BE2C (cell line): ENCODE measurements at regions not wholly inside any gene's neighbourhood (a gene's known extent, or its start where the extent isn't known, plus 50 kb on each side); places are given as distances from the start of the nearest gene placed in this dataset.

Source experiments
- DNase-seq: peaks from one replicate; pipeline ENCODE4 v3.0.0-alpha.2; 2020
- H3K27me3 ChIP-seq: fragments of 250-450 bp; sonication (Bioruptor Pico); 2 replicates; pipeline ENCODE4 v1.5.1; 2020; ENCODE audit warnings: mild to moderate bottlenecking
- H3K36me3 ChIP-seq: fragments of 250-450 bp; sonication (Bioruptor Pico); 2 replicates; pipeline ENCODE4 v1.5.1; 2020; ENCODE audit warnings: mild to moderate bottlenecking
- H3K4me1 ChIP-seq: fragments of 250-450 bp; sonication (Bioruptor Pico); 2 replicates; pipeline ENCODE4 v1.5.1; 2020
- H3K4me3 ChIP-seq: 2 replicates; pipeline ENCODE4 v1.5.1; 2011; ENCODE audit warnings: low read depth, low read length
- H3K9me3 ChIP-seq: fragments of 250-450 bp; sonication (Bioruptor Pico); 2 replicates; pipeline ENCODE4 v1.5.1; 2020
- TF ChIP-seq, protein P1 (sequence below): IDR thresholded peaks from 2 replicates; pipeline ENCODE4 v1.5.1; 2012; ENCODE audit warnings: mild to moderate bottlenecking, low read depth, low read length

DNA sequence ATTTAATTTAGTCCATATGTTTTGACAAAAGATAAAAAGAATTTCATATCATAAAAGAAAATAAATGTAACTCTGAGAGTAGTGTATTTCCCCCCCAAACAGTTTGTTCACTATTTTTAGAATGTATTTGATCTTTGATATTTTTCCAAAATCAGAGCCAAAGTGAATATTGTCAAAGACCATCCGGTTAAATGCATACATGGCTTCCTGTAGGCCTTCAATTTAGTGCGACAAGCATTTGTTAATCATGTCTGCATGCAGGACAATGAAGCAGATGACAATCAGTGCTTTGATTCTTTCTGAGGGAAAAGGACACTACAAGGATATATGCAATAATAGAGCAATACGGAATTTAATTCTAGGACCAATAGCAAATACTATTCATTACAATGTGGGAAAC lies 79.8 kb downstream of the ACTBL2 start:
- DNase-seq, result no peak
- no peak overlapping the region for H3K4me3 ChIP-seq
- no peaks in the 10 kb centered on the region; the same call in 1 of the 2 replicates for H3K9me3 ChIP-seq
- TF ChIP-seq, protein P1, sequence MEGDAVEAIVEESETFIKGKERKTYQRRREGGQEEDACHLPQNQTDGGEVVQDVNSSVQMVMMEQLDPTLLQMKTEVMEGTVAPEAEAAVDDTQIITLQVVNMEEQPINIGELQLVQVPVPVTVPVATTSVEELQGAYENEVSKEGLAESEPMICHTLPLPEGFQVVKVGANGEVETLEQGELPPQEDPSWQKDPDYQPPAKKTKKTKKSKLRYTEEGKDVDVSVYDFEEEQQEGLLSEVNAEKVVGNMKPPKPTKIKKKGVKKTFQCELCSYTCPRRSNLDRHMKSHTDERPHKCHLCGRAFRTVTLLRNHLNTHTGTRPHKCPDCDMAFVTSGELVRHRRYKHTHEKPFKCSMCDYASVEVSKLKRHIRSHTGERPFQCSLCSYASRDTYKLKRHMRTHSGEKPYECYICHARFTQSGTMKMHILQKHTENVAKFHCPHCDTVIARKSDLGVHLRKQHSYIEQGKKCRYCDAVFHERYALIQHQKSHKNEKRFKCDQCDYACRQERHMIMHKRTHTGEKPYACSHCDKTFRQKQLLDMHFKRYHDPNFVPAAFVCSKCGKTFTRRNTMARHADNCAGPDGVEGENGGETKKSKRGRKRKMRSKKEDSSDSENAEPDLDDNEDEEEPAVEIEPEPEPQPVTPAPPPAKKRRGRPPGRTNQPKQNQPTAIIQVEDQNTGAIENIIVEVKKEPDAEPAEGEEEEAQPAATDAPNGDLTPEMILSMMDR, result no peak
- no peaks in the 10 kb centered on the region for H3K36me3 ChIP-seq
- no peaks in the 10 kb centered on the region for H3K27me3 ChIP-seq
- no peaks in the 10 kb centered on the region for H3K4me1 ChIP-seq

DNA sequence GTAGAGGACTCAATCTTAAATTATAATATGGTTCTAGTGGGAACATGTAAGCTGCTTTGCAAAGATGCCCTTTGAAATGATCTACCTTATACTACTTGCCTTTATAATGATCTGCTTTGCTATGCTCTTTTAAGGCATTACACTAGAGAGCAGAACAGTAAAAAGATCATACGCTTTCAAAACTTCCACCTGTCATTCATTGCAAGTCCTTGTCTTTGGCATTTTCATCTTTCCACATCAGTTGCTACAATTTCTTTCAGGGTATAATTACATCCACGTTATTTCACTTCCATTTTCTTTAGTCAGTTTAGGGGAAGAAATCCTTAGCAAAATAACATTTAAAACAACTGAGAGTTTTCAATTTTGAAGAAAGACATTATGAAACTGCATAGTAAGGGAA lies 80.3 kb downstream of the ACTBL2 start:
- no peaks in the 10 kb centered on the region; the same call in 1 of the 2 replicates for H3K9me3 ChIP-seq
- H3K4me3 ChIP-seq, result no peak overlapping the region
- H3K36me3 ChIP-seq, result no peaks in the 10 kb centered on the region
- H3K27me3 ChIP-seq, result no peaks in the 10 kb centered on the region
- TF ChIP-seq, protein P1, result no peak
- no peaks in the 10 kb centered on the region for H3K4me1 ChIP-seq
- DNase-seq, result no peak

DNA sequence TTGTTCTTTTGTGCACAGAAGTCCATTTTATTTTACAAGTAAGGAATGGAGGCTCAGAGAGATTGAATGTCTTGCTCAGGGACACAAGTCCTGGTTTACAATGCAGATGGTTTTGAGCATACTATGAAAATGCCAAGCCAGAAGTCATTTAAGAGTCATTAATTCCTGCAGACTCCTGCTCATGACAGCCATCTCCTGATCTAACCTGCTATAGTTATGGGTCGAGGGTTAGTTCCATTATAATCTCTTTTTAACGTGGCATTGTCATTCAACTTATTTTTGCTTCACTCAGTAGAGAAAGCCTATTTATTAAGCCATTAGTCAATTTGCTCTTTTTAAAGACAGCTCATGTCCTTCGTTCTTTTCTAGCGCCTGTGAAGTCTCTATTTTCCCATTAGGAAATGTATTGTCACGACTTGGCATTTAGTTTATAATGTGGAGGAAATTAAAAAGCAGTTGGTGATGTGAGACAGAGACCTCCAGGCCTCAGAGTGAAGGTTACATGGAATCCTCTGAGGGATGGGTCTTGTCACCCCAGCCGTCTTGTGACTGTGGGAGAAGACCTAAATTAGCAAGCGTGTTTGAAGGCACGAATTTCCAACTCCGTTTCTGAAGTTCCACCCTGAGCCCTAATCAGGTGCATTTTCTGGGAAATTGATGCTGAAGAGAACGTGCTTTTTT lies 84.1 kb downstream of the ACTBL2 start:
- no peaks in the 10 kb centered on the region for H3K36me3 ChIP-seq
- H3K4me3 ChIP-seq, result no peak overlapping the region
- no peaks in the 10 kb centered on the region for H3K4me1 ChIP-seq
- H3K27me3 ChIP-seq, result no peaks in the 10 kb centered on the region
- TF ChIP-seq, protein P1, result no peak
- no peak for DNase-seq
- H3K9me3 ChIP-seq, result no peaks in the 10 kb centered on the region; the same call in 1 of the 2 replicates

DNA sequence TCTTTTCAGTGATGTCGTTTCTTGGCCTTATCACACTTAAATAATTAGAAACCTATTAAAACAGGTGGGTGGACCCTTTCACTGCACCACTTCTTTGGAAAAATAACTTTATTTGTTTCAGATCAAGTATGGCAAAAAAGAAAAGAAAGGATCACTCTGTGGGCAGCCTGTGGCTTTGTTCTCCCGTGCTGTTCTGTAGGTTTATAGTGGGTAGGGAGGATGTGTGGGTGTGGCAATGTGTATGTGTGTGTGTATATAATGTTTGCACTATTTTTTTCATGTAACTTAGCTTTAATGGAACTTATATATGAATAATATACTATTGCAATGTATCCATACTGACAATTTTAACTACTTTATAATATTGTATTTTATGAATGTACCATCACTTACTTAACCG lies 85.9 kb downstream of the ACTBL2 start:
- Histone ChIP-seq H3K4me1 (no peaks in the 10 kb centered on the region), H3K4me3 (no peak overlapping the region), H3K9me3 (no peaks in the 10 kb centered on the region), H3K36me3 (no peaks in the 10 kb centered on the region), H3K27me3 (no peaks in the 10 kb centered on the region)
- TF ChIP-seq, protein P1, result no peak
- no peak for DNase-seq

DNA sequence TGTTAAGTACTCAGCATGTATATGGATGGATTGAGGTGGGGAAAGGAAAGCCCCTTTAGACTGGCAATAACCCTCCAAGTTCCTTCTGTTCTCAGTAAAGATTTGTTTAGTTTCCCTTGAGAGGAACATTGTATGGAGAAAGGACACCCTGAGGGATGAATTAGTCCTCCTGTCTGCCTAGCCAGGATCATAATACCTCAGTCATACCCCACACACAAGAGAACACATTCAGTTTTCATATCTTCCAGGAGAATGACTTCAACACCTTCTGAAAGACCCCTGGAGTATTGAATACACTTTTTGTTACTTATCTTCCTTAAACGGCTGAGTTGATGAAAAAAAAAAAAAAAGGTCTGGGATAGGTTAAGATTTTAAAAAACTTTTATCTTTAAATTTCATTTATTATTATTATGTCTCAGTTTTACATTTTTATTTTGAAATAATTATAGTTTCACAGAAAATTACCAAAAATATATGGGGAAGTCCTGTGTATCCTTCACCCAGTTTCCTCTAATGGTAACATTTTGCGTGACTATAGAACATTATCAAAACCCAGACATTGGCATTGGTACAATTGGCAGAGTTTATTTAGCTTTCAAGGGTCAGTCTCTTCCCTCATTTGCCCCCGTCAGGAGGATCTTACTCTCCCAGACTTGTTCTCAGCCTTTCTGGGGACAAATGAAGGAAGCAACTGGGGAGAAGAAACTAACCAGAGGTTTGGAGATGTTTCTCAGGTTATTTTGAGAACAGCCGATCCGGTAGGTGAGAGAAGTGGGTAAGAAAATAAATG lies 88.0 kb downstream of the ACTBL2 start:
- no peak for DNase-seq
- no peak overlapping the region for H3K4me3 ChIP-seq
- TF ChIP-seq, protein P1, result no peak
- no peaks in the 10 kb centered on the region for H3K27me3 ChIP-seq
- H3K4me1 ChIP-seq, result no peaks in the 10 kb centered on the region
- no peaks in the 10 kb centered on the region for H3K9me3 ChIP-seq
- H3K36me3 ChIP-seq, result no peaks in the 10 kb centered on the region

DNA sequence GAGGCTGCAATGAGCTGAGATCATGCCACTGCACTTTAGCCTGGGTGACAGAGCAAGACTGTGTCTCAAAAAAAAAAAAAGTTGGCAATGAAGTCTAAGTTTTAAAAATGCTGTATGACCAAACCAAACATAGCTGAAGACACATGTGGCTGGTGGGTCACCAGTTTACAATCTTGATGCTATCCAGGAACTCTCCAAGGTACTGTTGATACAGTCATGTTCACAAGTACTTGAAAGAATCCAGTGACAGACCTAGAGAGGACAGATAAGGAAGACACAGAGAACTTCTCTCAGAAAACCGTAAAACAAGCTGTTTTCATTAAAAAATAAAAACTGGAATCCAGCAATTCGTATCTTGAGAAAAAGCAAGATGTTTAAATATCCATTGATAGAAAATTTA lies 95.7 kb downstream of the ACTBL2 start:
- TF ChIP-seq, protein P1, result no peak
- DNase-seq, result no peak

More for the DNA sequence above, 95.7 kb downstream of the ACTBL2 start:
- no peak overlapping the region for H3K4me3 ChIP-seq
- H3K36me3 ChIP-seq, result no peaks in the 10 kb centered on the region
- no peaks in the 10 kb centered on the region for H3K9me3 ChIP-seq
- no peaks in the 10 kb centered on the region for H3K27me3 ChIP-seq
- peaks cover 10% of the 10 kb centered on the region for H3K4me1 ChIP-seq
